ENCODE measurements at regions not wholly inside any gene's neighbourhood (a gene's known extent, or its start where the extent isn't known, plus 50 kb on each side); places are given as distances from the start of the nearest gene placed in this dataset.

GRCh38 chr6:15909290-15910070 lies 219.4 kb upstream of the MYLIP start:
- TF ChIP-seq, protein P1, sequence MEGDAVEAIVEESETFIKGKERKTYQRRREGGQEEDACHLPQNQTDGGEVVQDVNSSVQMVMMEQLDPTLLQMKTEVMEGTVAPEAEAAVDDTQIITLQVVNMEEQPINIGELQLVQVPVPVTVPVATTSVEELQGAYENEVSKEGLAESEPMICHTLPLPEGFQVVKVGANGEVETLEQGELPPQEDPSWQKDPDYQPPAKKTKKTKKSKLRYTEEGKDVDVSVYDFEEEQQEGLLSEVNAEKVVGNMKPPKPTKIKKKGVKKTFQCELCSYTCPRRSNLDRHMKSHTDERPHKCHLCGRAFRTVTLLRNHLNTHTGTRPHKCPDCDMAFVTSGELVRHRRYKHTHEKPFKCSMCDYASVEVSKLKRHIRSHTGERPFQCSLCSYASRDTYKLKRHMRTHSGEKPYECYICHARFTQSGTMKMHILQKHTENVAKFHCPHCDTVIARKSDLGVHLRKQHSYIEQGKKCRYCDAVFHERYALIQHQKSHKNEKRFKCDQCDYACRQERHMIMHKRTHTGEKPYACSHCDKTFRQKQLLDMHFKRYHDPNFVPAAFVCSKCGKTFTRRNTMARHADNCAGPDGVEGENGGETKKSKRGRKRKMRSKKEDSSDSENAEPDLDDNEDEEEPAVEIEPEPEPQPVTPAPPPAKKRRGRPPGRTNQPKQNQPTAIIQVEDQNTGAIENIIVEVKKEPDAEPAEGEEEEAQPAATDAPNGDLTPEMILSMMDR (conservative IDR thresholded peaks at IDR 0.05; ENCODE audit: low read depth, low read length), result no peak
- TF ChIP-seq EZH2 (IDR thresholded peaks at IDR 0.05; ENCODE audit: low read length, unreplicated experiment) (no peak), EZH2phosphoT487 (IDR thresholded peaks at IDR 0.05; ENCODE audit: borderline replicate concordance, low read length) (no peak)
